Ascending aorta (tissue), 2 donors: ENCODE measurements at regions not wholly inside any gene's neighbourhood (a gene's known extent, or its start where the extent isn't known, plus 50 kb on each side); places are given as distances from the start of the nearest gene placed in this dataset.

Experiments used
- DNase-seq, 2 donors: peaks; one replicate each; pipeline ENCODE4 v3.0.0-alpha.2; 2019; ENCODE audit warnings: low spot score in 2 of 2
- H3K27ac ChIP-seq, 2 donors: fragments of 200-600 bp; sonication (generic); one replicate each; pipeline ENCODE4 v1.5.1; 2016 to 2017; ENCODE audit warnings: mild to moderate bottlenecking in 1 of 2
- H3K27me3 ChIP-seq: fragments of 200-600 bp; sonication (generic); one replicate; pipeline ENCODE4 v1.5.1; 2017
- H3K36me3 ChIP-seq, 2 donors: fragments of 200-600 bp; sonication (generic); one replicate each; pipeline ENCODE4 v1.5.1; 2016
- H3K4me1 ChIP-seq, 2 donors: fragments of 200-600 bp; sonication (generic); one replicate each; pipeline ENCODE4 v1.5.1; 2016 to 2017; ENCODE audit warnings: mild to moderate bottlenecking in 1 of 2
- H3K4me3 ChIP-seq, 2 donors: fragments of 200-600 bp; sonication (generic); one replicate each; pipeline ENCODE4 v1.5.1; 2016 to 2017; ENCODE audit warnings: mild to moderate bottlenecking in 1 of 2
- H3K9me3 ChIP-seq, 2 donors: fragments of 200-600 bp; sonication (generic); one replicate each; pipeline ENCODE4 v1.5.1; 2016
- CTCF ChIP-seq, 3 experiments: fragments of 200-600 bp in 2 of 3; fragments of 450-650 bp in 1 of 3; sonication (generic) in 2 of 3; IDR thresholded peaks; one replicate each; pipeline ENCODE4 v1.5.1; 2016 to 2019; ENCODE audit warnings: antibody characterized with exemption in 3 of 3, mild to moderate bottlenecking in 1 of 3, moderate library complexity in 1 of 3
- intact Hi-C: fragments of 100-400 bp; cut with DNase I; formaldehyde crosslinking; loops from one replicate; pipeline ENCODE4 v1.15.1; 2023

- Histone ChIP-seq H3K4me3 (no peak overlapping the region), H3K4me1 (no peaks in the 10 kb centered on the region), H3K36me3 (no peaks in the 10 kb centered on the region), H3K27ac (no peak overlapping the region), H3K9me3 (peaks cover 0 to 6% of the 10 kb centered on the region in 2 donors), H3K27me3 (no peaks in the 10 kb centered on the region)
- intact Hi-C loops: no loop called here
- peak in 1 of 2 donors; percentile 27 for DNase-seq
- TF ChIP-seq CTCF (IDR thresholded peaks at IDR 0.05): no peak
Observed at GRCh38 chr22:19654338-19654987, 59.8 kb upstream of the SEPTIN5 start.

GRCh38 chr22:19655399-19655798, 58.9 kb upstream of the SEPTIN5 start:
- DNase-seq: peak in 1 of 2 donors; percentile 57

GRCh38 chr22:19656541-19657251, 57.6 kb upstream of the SEPTIN5 start:
- peak in 1 of 2 donors; percentile 46 for DNase-seq
- H3K36me3 ChIP-seq: no peaks in the 10 kb centered on the region
- no peak overlapping the region for H3K4me3 ChIP-seq
- H3K4me1 ChIP-seq: no peaks in the 10 kb centered on the region
- no peak overlapping the region for H3K27ac ChIP-seq
- TF ChIP-seq CTCF (IDR thresholded peaks at IDR 0.05): no peak
- no peaks in the 10 kb centered on the region for H3K27me3 ChIP-seq
- no peaks in the 10 kb centered on the region for H3K9me3 ChIP-seq
- intact Hi-C loops: no loop called here

More at GRCh38 chr22:19655399-19655798, 58.9 kb upstream of the SEPTIN5 start:
- TF ChIP-seq CTCF (IDR thresholded peaks at IDR 0.05): no peak
- H3K4me3 ChIP-seq: no peak overlapping the region
- no peaks in the 10 kb centered on the region for H3K27me3 ChIP-seq
- intact Hi-C loops: no loop called here
- H3K9me3 ChIP-seq: no peaks in the 10 kb centered on the region
- H3K4me1 ChIP-seq: no peaks in the 10 kb centered on the region
- H3K27ac ChIP-seq: no peak overlapping the region
- H3K36me3 ChIP-seq: no peaks in the 10 kb centered on the region

- H3K36me3 ChIP-seq: no peaks in the 10 kb centered on the region
- intact Hi-C loops: no loop called here
- no peak for TF ChIP-seq CTCF (IDR thresholded peaks at IDR 0.05)
- H3K4me3 ChIP-seq: no peak overlapping the region
- no peaks in the 10 kb centered on the region for H3K4me1 ChIP-seq
- no peaks in the 10 kb centered on the region for H3K9me3 ChIP-seq
- H3K27me3 ChIP-seq: no peaks in the 10 kb centered on the region
- H3K27ac ChIP-seq: no peak overlapping the region
- DNase-seq: peak in 1 of 2 donors; percentile 52
Observed at GRCh38 chr22:19657252-19658056, 56.8 kb upstream of the SEPTIN5 start.

GRCh38 chr22:19658057-19658966, 56.0 kb upstream of the SEPTIN5 start:
- intact Hi-C loops: no loop called here
- DNase-seq: peak in 1 of 2 donors; percentile 54
- no peaks in the 10 kb centered on the region for H3K27me3 ChIP-seq

More at GRCh38 chr22:19658057-19658966, 56.0 kb upstream of the SEPTIN5 start:
- H3K36me3 ChIP-seq: no peaks in the 10 kb centered on the region
- peaks cover under 1% of the 10 kb centered on the region in 2 donors for H3K4me1 ChIP-seq
- H3K9me3 ChIP-seq: no peaks in the 10 kb centered on the region
- H3K27ac ChIP-seq: no peak overlapping the region
- H3K4me3 ChIP-seq: no peak overlapping the region
- TF ChIP-seq CTCF (IDR thresholded peaks at IDR 0.05): no peak
